SW 1271 (cell line): ENCODE measurements at regions not wholly inside any gene's neighbourhood (a gene's known extent, or its start where the extent isn't known, plus 50 kb on each side); places are given as distances from the start of the nearest gene placed in this dataset.

ENCODE experiments used
- DNase-seq, 2 experiments: peaks; one replicate each; lab custom pipeline; 2025; lab: John Stamatoyannopoulos, UW

DNA sequence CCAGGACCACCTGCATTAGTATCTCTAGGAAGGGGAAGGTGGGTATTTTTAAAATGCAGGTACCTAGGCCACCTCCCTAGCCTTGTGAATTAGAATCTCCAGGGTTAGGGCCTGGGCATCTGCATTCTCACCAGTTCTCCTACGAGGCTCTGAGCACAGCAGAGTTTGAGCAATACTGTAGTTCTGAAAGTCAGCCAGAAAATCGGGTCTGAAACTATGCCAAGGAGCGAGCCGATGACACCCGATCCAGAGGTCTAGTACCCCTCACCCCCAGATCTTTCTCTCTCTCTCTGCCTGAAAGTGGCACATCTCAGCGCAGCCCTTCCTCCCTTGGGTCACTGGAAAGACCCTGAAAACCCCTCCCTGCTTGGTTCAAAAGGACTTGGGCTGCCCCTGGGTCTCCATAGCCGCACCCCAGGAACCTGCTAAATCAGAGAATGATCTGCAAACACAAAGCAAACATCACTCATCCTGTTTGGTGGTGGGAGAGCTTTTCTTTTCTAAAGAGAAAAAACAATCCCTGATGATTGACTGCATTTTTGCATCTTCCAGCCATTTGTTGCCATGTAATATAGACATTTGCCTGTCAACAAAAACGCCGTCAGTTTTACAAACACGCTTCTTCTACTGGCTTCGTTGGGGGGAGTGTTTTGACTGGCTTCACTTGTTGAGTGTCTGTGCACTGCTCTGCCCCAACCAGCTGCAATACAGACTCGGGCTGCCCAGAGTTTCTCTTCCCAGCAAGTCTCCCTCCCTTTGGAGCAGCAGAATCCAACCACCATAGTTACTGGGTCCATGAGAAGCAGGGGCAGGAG is 229.9 kb downstream of the MN1 start:
- no peak for DNase-seq

DNA sequence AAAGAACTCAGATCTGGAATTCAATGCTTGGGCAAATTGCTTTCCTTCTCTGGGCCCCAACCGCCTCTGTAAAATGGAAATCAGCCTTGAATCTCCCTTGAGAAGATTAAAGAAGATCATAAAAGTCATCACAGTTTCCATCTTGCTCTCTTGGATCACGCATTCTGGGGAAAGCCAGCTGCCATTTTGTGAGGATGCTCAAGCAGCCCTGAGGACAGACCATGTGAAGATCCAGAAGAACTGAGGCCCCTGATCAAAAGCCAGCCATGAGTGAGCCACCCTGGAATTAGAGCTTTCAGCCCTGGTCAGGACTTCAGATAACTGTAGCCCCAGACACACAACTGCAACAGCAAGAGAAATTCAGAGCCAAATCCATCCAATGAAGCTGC is 229.3 kb downstream of the MN1 start:
- DNase-seq: no peak

DNA sequence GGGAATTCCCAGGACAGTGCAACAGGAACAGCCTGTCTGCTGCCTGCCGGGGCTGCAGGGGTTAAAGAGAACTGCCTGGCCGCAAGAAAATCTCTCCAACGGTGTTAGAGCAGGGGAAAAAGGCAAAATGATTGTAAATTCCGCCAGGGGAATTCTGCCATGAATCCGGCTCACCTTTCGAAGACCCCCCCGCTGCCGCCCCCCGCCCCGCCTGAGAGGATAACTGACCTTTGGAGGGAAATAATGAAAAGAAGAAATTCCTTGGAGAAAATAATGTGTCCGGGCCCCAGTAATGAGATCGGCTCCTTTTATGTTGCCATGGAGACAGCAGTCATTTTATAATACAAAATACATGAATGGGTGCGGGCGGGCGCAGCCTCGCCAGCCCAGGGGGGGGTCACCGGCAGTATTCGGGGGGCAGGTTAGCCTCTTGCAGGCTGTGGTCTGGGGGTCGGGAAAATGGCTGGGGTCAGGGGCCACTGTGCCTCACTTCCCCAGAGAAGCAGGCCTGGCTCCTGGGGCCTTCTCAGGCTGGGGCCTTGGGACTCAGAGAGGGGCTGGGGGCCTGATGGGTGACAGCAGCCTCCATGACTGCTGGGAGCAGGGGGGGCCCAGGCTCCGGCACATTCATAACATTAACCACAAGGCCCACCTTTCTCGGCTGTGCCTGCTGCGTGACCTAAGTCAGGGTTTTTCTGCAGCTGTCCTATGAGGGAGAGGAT is 228.1 kb downstream of the MN1 start:
- DNase-seq: no peak

DNA sequence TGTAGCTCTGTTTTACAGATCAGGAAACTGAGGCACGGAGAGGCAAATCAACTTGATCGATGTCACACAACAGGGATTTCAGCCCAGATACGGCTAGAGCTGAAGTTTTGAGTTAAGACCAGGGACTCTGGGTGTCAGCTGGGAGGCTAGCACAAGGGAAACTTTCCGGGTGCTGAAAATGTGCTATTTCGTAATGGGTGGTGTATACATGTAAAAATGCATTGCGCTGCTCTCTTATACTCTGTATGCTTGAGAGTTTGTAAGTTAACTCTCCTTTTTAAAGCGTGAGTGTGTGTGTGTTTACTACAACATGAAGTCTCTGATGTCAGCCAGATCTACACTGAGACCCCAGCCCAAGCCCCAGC is 227.6 kb downstream of the MN1 start:
- no peak for DNase-seq

DNA sequence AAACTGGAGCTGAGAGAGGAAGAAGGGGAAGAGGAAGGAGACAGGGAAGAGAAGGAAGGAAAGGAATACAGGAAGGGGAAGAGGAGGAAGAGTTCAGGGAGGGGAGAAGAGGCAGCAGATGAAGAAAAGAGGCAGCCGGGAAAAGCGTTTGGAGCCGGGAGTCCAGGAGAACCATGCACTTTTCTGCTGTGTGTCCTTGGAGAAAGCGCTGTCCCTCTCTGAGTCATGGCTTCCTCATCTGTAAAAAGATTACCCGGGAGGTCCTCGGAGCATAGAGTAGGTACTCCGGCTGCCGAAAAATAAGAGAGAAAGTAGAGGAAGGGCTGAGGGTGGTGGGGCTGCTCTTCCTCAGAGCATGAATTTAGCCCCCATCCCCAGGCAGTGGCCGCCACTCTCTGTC is 226.9 kb downstream of the MN1 start:
- no peak for DNase-seq

DNA sequence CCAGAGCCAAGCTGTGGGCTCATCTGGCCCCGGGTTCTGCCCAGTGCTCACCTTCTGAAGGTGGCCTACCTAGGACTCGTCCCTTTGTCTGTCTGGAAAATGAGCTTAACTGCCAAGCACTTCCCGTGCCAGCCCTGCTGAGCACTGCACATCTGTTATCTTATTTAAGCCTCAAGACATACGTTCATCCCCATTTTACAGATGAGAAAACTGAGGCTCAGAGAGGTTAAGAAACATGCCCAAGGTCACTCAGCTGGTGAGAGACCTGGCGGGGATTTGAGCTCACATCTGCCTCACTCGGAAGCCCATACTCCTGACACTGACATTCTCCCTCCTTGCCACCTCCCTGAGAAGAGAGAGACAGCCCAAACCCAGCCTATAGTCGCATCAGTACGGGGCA is 226.2 kb downstream of the MN1 start:
- DNase-seq: no peak

DNA sequence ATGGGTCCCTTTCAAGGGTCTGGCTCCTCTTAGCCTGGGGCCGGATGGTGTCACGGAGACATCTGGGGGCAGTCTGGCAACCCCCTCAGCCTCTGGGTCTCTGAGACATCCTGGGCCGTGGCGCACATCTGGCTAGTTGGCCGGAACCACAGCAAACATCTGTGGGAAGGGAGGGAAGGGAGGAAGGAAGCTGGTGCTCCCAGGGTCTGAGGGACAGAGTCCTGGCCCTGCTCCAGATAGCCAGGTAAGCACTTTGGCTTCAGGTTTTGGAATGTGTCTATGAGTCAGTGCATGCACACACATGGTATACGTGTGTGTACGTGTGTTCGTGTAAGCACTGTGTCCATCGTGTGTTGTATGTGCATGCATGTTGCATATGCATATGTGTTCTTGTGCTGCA is 225.1 kb downstream of the MN1 start:
- no peak for DNase-seq

DNA sequence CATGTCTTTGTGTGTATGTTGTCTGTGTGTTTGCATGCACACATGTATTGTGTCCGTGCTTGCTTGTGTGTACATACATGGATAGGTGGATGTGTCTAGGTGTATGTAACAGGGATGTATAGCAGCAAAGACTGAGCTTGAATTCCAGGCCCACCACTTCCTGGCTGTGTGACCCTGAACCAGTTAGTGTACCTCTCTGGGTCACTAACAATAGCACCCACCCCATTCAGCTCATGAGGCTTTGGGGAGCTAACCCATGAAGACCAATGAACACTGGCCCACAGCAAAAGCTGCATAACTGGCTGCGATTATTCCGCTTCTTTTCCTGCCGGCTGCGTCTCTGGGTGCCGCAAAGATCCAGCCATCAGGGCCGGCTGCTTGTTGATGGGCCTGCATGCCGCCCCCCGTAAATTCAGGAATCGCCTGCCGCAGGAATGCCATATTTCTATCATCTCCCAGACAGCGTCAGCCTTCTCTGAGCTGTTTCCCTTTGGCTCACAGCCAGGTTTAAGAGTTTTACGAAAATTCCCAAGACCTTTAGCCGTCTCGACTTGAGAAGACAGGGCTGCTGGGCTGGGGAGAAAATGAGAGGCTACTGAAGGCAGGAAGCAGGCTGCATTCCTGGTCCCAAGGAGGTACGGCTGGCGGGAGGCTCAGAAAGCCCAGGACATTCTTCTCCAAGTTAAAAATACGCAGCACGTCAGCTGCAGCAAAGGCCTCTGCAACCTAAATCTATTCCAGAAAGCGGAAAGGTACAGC is 224.6 kb downstream of the MN1 start:
- DNase-seq: no peak

DNA sequence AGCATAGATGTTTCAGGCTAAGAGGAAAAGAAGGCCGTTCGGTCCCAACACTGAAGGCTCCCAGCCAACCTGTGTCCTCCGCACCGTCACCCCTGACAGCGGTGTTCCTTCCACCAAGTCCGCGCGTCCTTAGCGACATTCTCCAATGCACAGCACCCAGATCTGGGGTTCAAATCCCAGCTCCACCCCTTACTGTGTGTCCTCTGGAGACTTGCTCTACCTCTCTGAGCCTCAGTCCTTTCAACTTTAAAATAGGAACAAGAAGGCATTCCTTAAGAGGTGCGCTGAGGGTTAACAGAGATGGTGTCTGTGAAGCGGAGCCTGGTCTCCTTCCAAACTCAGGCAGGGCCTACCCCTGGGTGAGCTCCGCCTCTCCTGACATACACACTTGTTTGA is 224.0 kb downstream of the MN1 start:
- no peak for DNase-seq

DNA sequence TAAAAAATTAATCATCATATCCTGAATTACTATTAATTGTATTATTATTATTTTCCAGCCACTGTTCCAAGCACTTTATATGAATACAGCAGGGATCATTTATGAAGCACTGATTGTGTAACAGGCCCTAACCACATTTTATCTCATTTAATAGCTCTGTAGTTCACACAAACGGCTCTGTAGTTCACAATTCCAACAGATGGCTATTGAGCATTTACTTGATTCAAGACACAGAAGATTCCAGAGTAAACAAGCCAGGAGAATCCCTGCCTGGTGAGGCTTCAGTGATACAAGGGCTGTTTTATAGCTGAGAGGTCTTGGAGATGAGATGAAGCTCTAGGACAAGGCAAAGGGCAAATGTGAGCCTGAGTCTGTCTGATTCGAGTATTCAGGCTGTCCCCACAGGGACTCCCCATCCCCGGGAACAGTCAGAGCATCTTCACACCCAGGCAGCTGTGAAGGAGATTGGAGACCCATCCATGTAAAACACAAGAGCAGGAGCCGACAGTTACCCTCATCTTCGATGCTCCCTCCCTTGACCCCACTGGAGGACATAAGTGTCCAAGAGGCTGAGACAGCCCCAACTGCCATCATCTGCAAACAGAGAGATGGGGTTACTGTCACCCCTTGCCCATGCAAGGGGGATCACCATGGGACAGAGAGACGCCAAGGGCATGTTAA is 222.5 kb downstream of the MN1 start:
- DNase-seq: no peak

DNA sequence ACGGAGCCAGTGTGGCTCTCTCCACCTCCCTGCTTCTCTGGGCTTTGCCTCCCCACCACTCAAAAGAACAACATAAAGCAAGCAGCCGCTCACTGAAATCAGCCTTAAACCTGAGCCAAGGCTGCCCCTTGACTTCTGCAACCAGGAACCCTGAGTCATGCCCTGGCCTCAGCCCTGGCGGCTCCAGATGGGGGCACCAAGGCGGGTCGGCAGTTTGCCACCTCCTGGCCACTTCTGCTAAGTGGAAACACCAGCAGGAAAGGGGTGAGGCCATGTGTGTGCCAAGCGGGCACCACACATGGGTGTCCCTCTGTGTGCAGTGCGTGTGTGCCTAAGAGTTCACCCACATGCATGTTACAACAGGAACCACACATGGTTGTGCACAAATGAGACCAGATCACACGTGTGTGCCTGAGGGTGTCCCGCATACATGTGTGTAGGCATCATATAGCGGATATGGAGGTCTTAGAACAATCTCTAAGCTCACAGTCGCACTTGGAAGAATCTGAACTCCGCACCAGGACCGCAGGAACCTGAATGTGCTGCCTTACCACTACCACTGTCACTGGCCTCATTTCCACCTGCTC is 221.2 kb downstream of the MN1 start:
- DNase-seq: no peak

DNA sequence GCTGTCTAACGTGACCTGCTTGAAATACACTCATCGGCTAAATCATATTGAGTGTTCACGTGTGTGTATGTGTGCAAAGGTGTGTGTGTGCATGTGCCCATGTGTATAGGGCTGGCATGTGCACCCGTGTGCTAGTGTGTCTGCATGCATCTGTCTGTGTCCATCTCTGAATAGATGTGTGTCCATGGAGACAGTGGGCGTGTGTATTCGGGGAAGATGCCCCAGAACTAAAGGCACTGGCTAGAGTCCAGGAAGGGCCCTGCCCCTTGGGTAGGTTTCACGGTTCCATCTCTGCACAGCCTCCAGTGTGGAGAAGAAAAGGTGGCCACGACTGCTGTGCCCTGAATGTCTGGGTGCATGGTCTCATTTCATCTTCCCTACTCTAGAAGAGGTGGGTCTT is 220.3 kb downstream of the MN1 start:
- DNase-seq: no peak

DNA sequence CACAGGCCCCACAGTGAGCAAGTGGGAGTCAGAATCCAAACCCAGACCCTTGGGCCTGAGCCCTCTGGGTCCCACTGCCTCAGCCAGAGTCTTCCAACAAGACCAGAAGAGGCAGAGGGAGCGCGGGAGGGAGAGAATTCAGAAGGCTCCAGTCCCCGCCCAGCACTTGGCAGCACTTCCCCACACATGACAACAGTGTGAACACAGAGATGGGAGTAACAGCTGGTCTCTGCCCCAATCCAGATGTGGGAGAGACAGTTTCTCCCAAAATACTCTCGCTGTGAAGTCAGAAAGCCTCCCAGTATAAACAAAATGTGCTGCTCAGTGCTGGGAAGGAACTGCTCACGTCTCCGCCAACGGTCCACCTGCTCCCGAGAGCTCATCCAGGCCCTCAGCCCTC is 219.9 kb downstream of the MN1 start:
- no peak for DNase-seq

DNA sequence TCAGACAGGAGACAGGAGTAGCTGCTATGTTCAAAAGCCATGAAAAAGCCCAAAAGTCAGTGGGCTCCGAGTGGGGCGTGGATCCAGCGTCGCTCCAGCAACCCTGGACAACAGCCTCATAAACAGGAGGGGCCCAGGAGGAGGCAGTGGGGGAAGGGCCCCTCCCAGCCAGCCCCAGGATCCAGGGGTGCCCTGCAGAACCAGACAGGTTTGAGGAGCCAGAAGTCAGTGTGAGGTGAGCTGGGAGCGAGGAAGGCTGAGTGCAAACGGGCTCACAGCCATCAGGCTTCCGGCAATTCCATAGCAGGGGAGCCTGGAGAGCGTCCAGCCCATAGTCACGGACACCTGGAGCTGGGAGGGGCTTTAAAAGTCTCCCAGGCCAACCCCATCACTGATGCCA is 217.7 kb downstream of the MN1 start:
- no peak for DNase-seq

DNA sequence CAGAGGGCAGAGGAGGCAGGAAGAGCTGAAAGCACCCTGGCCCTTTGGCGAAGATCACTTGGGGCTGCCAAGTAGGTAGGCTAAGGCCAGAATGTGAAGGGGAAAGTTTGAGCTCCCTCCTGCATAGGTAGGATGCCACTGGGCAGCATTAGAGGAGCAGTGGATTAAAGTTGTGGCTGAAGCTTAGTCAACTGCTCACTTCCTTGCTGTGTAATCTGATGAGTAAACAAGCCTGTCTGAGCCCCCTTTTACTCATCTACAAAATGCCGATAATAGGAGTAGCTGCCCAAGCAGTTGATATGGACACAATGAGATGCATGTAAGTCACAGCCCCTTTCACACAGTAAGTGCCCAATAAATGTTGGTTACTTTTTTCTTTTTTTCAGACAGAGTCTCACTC is 216.4 kb downstream of the MN1 start:
- DNase-seq: no peak

DNA sequence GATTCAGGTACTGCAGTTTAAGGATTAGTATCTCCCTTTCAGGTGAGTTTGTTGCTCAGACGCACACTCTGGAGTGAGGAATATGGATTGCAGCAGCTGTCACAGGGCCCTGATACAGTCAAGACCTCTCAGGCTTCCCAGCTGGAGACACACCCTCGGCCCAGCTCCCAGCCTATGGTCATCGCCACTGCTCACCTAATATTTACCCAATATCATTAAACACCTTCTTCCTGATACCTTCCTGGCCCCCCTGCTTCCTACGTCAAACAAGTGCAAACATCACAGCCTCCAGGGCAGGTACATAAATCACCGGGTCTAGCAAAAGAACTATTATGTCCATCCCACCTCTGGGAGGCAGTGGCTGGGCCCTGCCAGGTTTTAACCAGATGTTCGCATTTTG is 213.3 kb downstream of the MN1 start:
- DNase-seq: no peak

DNA sequence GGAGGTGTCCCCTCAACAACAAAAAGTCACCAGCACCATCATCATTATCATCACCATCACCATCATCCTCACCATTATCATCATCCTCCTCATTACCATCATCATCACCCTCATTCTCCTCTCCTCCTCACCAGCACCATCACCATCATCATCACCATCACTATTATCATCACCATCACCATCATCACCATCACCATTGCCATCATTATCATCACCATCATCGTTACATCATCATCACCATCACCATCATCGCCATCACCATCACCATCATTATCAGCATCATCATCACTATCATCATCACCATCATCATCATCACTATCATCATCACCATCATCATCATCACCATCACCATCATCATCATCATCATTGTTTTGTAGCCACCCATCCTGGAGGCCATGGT is 212.6 kb downstream of the MN1 start:
- no peak for DNase-seq

DNA sequence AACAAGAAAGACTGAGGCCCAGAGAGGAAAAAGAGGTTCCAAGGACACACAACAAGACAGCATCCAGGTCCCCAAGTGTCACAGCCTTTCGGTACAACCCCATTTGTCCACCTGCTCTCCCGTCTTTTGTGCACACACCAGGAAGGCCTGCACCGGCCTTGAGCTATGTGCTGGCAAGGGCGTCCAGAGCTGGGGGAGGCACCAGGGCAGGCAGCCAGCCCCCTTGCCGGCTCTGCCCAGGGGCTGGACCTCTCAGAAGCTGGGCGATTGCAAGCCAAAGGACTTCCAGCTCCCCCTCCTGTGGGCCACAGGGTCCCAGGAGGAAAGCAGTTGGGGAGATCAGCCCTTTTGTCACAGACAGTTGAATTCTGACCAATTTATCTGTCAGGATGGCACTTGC is 210.5 kb downstream of the MN1 start:
- DNase-seq: no peak

DNA sequence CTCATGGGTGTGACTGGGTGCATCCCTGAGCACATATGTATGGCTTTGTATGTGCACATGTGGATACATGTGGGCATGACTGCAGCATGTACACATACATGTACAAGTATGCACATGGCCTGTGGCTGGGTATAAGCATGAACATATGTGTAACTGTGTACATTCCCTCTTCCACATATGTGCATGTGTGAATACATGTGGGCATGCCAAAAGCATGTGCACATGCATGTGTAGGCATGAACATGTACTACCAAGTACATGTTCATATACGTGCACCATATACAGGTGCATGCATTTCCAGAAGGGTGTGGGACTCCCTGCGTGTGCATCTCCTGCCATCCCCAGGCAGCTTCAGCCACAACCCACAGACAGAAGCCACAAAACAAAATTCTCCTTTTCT is 208.2 kb downstream of the MN1 start:
- DNase-seq: no peak

DNA sequence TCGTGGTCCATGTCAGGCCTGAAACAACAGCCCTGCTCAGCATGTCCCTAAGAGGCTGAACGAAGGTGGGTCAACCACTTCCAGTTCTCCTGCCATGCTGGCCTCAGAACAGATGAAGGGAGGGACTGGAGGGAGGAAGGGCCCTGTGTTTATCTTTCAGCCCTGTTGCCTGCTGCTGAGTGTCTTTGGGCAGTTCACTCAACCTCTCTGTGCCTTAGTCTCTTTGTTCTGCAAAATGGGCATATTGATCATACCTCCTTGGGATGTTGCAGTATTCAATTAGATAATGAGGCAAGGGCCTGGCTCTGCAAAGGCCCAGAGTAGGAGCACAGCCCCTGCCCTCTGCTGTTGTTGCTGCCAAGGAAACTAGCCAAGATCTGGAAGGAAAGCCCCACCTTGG is 207.5 kb downstream of the MN1 start:
- no peak for DNase-seq

DNA sequence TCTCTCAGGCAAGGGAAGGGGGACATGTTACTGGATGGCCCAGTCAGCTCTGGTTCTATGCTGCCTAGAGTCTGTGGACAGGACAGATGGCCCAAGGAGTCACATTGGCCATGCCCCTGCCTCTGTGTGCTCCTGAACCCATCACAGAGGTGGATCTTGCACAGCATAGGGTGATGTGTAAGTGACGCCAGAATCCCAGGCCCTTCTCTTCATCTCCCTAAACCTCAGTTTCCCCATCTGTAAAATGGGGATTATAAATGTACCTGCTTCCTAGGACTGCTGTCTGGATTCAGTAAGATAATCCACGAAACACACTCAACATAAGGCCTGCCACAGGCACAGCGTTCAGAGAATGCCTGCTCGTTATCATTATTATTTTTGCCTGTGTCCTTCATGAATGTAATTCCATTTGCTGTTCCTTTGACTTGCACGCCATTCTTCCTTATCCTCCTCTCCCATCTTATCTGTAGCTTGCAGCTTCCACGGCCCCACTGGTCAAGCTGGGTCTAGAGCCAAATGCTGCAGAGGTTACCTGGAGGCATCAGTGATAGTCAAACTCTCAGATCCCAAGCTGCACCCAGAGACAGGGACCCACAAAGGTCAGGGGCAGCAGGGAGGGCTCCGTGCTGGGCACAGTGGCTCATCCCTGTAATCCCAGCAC is 207.0 kb downstream of the MN1 start:
- DNase-seq: no peak
